ENCODE measurements at regions not wholly inside any gene's neighbourhood (a gene's known extent, or its start where the extent isn't known, plus 50 kb on each side); places are given as distances from the start of the nearest gene placed in this dataset.
A peak's percentile ranks its signal among the peaks of the same experiment; 100 is the strongest.

DNA sequence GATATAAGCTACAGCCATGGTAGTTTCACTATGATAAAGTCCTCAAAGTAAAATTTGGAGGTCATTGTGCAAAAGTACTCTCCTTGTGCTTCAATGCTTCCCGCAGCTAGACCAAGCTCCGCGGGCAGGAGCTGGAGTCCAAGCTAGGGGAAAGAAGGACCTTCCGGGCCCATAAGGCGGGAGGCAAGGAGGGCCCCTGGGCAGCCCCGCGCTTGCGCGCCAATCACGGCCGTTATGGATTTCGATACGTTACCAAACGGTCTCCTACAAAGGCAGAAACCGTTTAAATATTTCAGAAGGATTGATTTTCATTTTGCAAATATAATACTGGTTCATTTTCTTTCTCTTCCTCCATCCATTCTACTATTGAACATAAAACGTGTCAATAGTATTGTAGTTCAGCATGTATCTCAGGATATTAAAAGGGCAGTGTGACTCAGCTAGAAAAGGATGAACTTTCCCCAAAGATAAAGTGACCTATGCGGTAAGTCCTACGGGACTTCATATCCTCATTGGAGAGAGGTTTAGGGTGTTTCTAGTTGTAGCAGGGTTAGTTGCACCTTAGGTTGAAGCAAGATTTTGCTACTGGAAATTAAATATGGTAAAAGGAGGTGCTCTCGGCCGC is 128.0 kb downstream of the KIF20B start:
- H3K27ac Mint-ChIP-seq: no peak overlapping the region

DNA sequence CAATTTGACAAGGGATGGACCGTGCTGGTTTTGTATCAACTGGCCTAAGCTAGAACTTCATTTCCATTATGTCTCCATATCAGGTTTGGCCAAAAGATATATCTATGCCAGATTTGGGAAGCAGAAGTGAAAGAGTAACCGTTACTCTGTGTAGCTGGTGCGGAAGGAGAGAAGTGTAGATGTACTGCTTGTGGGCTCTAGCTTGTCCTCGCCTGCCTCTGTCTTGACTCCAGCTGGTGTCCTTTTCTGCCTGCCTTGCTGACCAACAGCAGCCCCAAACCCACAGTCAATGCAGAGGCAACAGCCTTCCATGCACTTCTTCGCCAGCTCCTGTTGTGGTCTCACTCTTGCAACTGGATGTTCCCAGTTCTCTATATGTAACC is 128.5 kb downstream of the KIF20B start:
- Mint-ChIP-seq H3K4me3 (no peak overlapping the region), H3K4me1 (ENCODE audit: low read depth) (no peaks in the 10 kb centered on the region), H3K36me3 (ENCODE audit: low read depth) (no peaks in the 10 kb centered on the region), H3K27ac (no peak overlapping the region), H3K9me3 (no peaks in the 10 kb centered on the region), H3K27me3 (peaks cover 4% of the 10 kb centered on the region)
- no peak for DNase-seq

More for the DNA sequence above, 128.0 kb downstream of the KIF20B start:
- H3K36me3 Mint-ChIP-seq (ENCODE audit: low read depth): no peaks in the 10 kb centered on the region
- no peaks in the 10 kb centered on the region for H3K4me1 Mint-ChIP-seq (ENCODE audit: low read depth)
- no peaks in the 10 kb centered on the region for H3K9me3 Mint-ChIP-seq
- no peak overlapping the region for H3K4me3 Mint-ChIP-seq
- H3K27me3 Mint-ChIP-seq: peaks cover 4% of the 10 kb centered on the region
- DNase-seq: no peak

DNA sequence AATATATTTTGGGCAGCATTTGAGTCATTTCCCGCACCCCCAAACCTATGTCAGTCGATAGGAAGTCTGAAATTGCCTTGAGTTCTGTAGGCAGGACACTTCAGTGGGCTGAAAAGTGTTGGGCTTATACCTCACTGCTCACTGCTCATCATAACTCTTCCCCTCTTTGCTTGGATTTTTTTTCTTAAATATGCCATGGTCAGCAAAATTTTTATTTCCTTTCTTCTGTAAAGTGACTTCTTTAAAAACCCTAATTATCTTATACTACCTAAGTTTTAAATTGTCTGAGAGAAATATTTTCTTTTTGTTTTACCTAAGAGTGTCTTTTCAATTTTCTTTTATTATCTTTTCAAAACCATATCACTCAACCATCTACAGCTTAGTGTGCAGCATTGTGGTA is 129.2 kb downstream of the KIF20B start:
- Mint-ChIP-seq H3K9me3 (no peaks in the 10 kb centered on the region), H3K4me1 (ENCODE audit: low read depth) (no peaks in the 10 kb centered on the region), H3K4me3 (no peak overlapping the region), H3K36me3 (ENCODE audit: low read depth) (no peaks in the 10 kb centered on the region), H3K27me3 (peaks cover 6% of the 10 kb centered on the region), H3K27ac (no peak overlapping the region)
- DNase-seq: no peak

DNA sequence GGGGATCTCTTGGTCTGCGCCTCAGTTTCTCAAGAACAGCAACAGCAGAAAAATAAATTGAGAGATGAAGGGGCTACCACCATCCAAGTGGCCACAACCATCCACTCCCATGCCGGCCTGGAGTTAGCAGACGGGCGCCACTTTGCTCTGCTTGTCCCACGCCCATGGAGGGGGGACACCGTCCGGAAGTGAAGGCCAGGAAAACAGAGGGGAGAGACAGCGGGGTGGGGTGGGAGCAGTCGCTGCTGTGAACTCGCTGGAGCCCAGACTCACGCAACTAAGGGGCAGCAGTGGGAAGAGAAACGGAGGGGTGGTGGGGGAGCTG is 135.4 kb downstream of the KIF20B start:
- DNase-seq: peak; percentile 33
- H3K9me3 Mint-ChIP-seq: no peaks in the 10 kb centered on the region
- peak overlapping the region; percentile 76 for H3K4me3 Mint-ChIP-seq

DNA sequence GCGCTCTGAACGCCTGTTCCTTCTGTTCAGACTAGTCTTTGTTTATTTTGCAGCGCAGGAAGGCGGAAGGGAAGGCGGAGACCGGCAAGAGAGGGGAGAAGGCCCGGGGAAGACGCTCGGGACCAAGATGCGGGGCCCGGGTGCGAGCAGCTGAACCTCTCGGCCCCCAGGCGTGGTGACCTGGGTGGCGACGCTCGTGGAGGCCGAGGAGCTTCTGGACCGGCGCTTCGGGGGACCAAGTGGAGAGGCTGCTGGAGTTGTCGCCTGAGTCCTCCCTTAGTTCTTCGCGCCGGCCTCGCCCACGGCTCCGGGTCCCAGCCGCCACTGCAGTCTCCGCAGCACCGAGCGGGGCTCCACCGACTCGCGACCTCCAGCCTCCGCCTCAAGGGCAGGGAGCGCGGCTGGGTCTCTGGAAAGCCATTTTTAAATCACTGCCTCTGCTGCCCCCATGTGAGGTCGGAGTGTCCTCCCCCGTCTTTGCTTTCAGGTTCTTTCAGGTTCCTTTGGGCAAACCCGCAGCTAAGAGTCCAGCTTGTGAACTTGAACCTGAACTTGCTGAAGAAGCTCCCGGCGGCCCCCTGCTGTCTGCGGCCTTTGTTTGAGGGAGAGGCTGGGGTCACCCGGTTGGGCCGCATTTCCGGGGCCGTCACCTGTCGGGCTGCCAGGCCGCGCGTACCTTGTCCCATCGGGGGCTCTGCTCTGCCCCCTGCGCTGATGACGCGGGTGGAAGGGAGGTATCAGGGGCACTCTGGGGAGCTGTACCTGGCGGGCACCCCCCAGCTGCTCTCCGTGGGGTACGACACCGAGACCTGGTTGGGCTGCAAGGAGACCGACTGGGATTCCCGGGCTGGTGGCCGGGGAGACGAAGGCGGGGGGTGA is 136.0 kb downstream of the KIF20B start:
- H3K9me3 Mint-ChIP-seq: no peaks in the 10 kb centered on the region
- no peaks in the 10 kb centered on the region for H3K36me3 Mint-ChIP-seq (ENCODE audit: low read depth)
- peak overlapping the region; percentile 76 for H3K4me3 Mint-ChIP-seq
- DNase-seq: peak; percentile 58
- peaks cover 31% of the 10 kb centered on the region for H3K27me3 Mint-ChIP-seq
- H3K4me1 Mint-ChIP-seq (ENCODE audit: low read depth): peaks cover 19% of the 10 kb centered on the region
- H3K27ac Mint-ChIP-seq: peak overlapping the region; percentile 57

More for the DNA sequence above, 135.4 kb downstream of the KIF20B start:
- H3K36me3 Mint-ChIP-seq (ENCODE audit: low read depth): no peaks in the 10 kb centered on the region
- peak overlapping the region; percentile 41 for H3K27ac Mint-ChIP-seq
- H3K4me1 Mint-ChIP-seq (ENCODE audit: low read depth): peaks cover 19% of the 10 kb centered on the region
- H3K27me3 Mint-ChIP-seq: peaks cover 29% of the 10 kb centered on the region

DNA sequence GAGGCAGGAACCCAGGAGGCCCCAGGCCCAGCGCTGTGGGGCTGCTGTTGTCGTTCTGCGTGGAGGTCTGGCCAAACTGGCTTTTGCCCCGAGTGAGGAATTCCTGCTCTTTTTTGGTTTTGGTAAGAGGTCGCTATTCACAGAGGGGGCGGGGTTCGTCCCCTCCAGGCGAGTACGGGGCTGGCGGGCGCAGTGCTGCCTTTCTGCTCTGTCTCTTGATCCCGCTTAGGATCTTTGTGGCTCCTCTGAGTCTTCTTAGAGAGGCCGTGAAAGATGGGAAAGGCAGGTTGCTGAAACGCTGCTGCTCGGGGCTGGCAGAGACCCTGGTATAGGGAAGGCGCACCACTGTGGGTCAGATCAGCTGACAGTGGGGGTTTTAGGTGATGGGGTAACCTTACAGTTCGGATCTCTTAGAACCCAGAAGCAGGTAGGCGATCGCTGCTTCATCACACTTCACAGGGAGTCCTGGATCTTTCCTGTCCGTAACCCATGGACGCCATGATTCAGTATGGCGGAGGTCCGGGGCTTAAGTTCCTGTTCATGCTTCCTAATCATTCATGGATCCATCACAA is 136.7 kb downstream of the KIF20B start:
- no peaks in the 10 kb centered on the region for H3K36me3 Mint-ChIP-seq (ENCODE audit: low read depth)
- H3K4me3 Mint-ChIP-seq: peak overlapping the region; percentile 76
- peaks cover 19% of the 10 kb centered on the region for H3K4me1 Mint-ChIP-seq (ENCODE audit: low read depth)
- peaks cover 35% of the 10 kb centered on the region for H3K27me3 Mint-ChIP-seq
- DNase-seq: no peak
- H3K27ac Mint-ChIP-seq: no peak overlapping the region
- H3K9me3 Mint-ChIP-seq: no peaks in the 10 kb centered on the region

DNA sequence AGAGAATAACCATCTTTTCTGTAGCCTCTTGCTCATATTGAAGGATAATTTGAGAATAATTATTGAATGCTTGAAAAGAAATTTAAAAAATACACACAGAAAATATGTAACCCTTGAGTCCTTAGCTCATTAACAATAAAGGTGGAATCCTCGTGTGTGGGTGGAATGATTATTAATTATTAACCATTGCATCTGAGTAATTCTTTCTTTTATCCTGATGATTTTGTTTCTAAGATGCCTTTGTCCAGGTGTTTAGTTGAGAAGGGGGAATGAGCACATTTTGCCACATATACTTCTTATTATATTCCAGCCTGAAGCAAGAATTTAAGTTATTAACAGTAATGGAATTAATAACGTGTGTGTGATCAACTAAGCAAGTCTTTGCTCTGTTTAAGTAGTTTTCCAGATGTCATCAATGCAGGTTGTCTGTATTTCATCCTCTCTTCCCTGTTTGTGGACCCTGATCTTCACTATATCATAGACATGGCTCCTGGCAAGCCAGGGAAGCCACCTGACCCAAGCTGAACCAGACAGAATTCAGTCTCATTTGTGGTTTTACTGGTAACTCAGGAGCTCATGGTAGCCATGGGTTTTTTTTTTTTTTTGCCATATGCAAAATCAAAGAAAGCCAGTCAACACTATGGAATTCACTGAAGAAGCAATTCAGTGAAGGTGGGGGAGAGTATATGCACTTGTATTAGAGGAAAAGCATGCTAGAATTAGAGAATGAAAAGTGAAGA is 144.3 kb downstream of the KIF20B start:
- no peak for DNase-seq
- H3K4me1 Mint-ChIP-seq (ENCODE audit: low read depth): no peaks in the 10 kb centered on the region

DNA sequence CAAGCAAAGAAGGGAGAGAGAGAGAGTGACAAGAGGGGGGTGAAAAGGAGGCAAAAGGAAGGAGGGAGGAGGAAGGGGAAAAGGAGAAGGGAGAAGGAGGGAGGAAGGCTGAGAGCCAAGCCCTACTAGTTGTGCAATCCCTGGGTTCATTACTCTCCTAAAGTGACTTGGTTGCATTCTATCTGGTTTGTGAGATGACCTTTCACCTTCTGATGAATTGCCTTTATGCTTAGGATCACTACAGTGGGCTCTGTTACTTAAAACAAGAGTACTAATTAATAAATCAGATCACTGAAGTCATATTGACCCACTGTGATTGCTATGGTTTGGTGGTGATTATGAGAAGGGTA is 144.9 kb downstream of the KIF20B start:
- peaks cover 19% of the 10 kb centered on the region for H3K27me3 Mint-ChIP-seq
- no peak overlapping the region for H3K4me3 Mint-ChIP-seq
- H3K36me3 Mint-ChIP-seq (ENCODE audit: low read depth): no peaks in the 10 kb centered on the region
- H3K4me1 Mint-ChIP-seq (ENCODE audit: low read depth): no peaks in the 10 kb centered on the region
- DNase-seq: no peak
- H3K9me3 Mint-ChIP-seq: no peaks in the 10 kb centered on the region
- H3K27ac Mint-ChIP-seq: no peak overlapping the region

More for the DNA sequence above, 144.3 kb downstream of the KIF20B start:
- no peaks in the 10 kb centered on the region for H3K36me3 Mint-ChIP-seq (ENCODE audit: low read depth)
- H3K9me3 Mint-ChIP-seq: no peaks in the 10 kb centered on the region
- no peak overlapping the region for H3K27ac Mint-ChIP-seq
- H3K27me3 Mint-ChIP-seq: peaks cover 19% of the 10 kb centered on the region
- no peak overlapping the region for H3K4me3 Mint-ChIP-seq

DNA sequence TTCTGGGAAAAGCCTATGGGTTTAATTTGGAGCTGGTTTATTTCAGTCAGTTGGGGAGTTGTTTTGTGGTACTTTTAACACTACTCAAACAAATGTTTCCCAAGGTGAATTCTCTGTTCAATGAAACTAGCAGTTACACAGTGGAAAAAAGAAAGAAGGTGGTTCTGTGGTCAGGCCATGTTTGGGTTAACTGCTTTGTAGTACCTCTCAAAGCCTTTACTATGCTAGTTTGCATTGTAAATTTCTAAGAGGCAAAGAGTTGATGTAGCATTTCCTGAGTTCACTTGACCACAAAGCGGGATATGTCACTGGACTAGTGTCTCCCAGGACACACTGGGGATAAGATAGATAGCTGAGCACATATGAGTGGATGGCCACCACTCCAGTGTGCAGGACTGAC is 145.4 kb downstream of the KIF20B start:
- peaks cover 19% of the 10 kb centered on the region for H3K27me3 Mint-ChIP-seq
- DNase-seq: no peak
- H3K9me3 Mint-ChIP-seq: no peaks in the 10 kb centered on the region
- H3K4me1 Mint-ChIP-seq (ENCODE audit: low read depth): no peaks in the 10 kb centered on the region
- no peaks in the 10 kb centered on the region for H3K36me3 Mint-ChIP-seq (ENCODE audit: low read depth)
- H3K27ac Mint-ChIP-seq: no peak overlapping the region
- no peak overlapping the region for H3K4me3 Mint-ChIP-seq

DNA sequence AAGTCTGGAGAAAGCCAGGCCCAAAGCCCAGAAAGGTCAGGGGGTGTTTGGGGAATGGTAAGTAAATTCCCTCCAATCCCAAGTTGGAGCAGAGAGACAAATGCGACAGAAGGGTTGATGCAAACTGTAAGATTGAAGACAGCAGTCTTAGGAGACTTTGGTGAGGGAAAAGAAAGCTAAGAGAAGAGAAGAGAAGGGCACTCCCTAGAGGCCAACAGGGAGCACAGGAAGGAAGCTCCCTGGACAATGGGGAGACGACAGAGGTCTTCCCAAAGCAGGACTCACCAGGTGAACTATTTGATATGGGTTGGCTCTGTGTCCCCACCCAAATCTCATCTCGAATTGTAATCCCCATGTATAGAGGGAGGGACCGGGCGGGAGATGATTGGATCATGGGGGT is 151.5 kb downstream of the KIF20B start:
- Mint-ChIP-seq H3K4me3 (no peak overlapping the region), H3K27ac (no peak overlapping the region), H3K9me3 (no peaks in the 10 kb centered on the region), H3K27me3 (peaks cover 4% of the 10 kb centered on the region), H3K4me1 (ENCODE audit: low read depth) (no peaks in the 10 kb centered on the region), H3K36me3 (ENCODE audit: low read depth) (no peaks in the 10 kb centered on the region)
- DNase-seq: no peak

DNA sequence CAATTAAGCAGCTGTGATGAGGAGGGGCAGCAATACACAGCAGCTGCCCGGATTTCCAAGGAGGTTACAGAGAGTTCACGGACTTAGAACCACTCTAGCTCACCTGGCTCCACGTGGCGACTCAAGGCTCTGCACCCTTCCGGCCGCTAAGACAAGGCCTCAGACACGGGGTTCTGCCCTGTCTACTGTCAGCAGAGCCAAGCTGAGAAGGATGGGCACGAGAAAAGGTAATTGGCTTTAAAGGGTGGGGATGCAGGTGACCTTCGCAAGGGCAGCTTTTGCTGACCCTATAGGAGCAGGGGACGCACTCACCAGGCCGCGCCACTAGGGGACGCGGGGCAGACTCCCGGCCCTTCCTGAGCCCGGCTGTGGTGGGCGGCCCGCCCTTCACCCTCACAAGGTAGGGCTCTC is 152.4 kb downstream of the KIF20B start:
- no peaks in the 10 kb centered on the region for H3K4me1 Mint-ChIP-seq (ENCODE audit: low read depth)
- DNase-seq: no peak
- H3K27ac Mint-ChIP-seq: no peak overlapping the region
- H3K9me3 Mint-ChIP-seq: no peaks in the 10 kb centered on the region
- H3K4me3 Mint-ChIP-seq: no peak overlapping the region
- H3K36me3 Mint-ChIP-seq (ENCODE audit: low read depth): no peaks in the 10 kb centered on the region
- H3K27me3 Mint-ChIP-seq: peaks cover 4% of the 10 kb centered on the region

DNA sequence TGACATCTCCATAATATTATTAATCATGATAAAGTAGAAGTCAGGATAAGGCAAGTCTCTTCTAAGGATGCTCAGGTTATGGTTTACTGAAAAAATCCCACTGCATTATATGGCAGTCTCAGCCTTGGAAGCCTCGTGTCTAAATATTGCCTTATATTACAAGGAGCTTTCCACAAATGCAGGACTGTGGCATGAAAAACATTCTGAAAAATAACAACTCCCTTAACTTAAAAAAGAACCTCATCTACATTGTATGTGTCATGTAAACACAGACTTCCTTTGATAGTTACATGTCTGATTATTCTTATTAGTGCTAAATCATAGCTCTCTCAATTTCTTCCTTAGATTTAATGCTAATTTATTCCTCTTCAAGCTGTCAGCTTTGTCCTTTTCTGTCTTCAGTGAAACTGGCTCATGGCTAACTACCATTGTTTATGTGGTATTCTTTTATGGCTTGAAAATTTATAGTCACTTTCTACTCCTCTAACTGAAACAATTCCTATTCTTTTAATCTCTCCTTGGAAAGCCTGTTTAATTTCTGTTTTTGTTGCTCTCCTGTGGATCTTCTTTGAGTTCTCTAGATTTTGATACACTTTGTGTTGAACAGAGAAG is 156.1 kb downstream of the KIF20B start:
- Mint-ChIP-seq H3K27me3 (no peaks in the 10 kb centered on the region), H3K4me1 (ENCODE audit: low read depth) (peaks cover 25% of the 10 kb centered on the region), H3K4me3 (no peak overlapping the region), H3K36me3 (ENCODE audit: low read depth) (no peaks in the 10 kb centered on the region), H3K27ac (no peak overlapping the region), H3K9me3 (no peaks in the 10 kb centered on the region)
- DNase-seq: no peak

DNA sequence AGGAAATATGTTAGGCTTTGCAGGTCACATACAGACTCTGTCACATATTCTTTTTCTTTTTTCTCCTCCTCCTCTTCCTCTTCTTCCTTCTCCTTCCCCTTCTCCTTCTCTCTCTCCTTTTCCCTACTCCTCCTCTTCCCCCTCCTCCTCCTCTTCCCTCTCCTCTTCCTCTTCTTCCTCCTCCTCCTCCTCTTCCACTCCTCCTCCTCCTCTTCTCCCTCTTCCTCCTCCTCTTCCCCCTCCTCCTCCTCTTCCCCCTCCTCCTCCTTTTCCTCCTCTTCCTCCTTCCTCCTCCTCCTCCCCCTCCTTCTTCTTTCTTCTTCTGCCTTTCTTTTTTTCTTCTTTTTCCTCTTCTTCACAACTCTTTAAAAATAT is 159.8 kb downstream of the KIF20B start:
- H3K4me1 Mint-ChIP-seq (ENCODE audit: low read depth): peaks cover 31% of the 10 kb centered on the region
- no peak for DNase-seq
- H3K9me3 Mint-ChIP-seq: no peaks in the 10 kb centered on the region
- no peaks in the 10 kb centered on the region for H3K36me3 Mint-ChIP-seq (ENCODE audit: low read depth)
- H3K27me3 Mint-ChIP-seq: no peaks in the 10 kb centered on the region
- H3K27ac Mint-ChIP-seq: peak overlapping the region; percentile 87
- H3K4me3 Mint-ChIP-seq: no peak overlapping the region

DNA sequence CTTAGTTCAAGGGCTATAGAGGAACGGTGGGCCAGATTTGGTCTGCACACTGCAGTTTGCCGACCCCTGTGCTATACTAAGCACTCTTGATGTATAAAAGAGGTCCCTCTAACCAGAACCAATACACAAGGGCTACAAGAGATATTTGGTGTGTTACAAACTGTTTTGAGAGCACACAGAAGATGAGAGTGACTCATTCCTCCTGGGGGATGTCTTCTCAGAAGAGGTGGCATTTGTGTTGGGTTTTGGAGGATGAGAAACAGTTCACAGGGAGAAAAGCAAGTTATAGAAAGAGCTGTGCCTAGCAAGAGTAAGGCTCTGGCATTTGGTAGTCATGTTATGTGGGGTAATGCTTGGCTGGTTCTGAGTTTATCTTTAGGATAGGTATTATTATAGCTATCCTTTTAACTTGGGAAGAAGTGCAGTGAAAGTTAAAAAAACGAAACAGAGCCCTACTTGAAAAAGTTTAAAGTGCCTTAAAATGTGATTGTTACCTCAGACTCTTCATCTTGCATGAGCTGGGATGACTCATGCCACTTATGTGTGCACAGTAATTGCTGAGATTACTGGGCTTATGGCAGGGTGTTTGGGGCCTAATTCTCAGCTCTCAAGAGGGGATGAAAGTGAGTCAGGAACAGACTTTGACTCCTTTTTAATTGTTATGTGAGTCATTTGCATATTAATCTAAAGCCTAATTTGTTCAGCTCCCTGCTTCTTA is 160.4 kb downstream of the KIF20B start:
- H3K27me3 Mint-ChIP-seq: no peaks in the 10 kb centered on the region
- H3K36me3 Mint-ChIP-seq (ENCODE audit: low read depth): no peaks in the 10 kb centered on the region
- H3K27ac Mint-ChIP-seq: peak overlapping the region; percentile 87
- H3K4me1 Mint-ChIP-seq (ENCODE audit: low read depth): peaks cover 31% of the 10 kb centered on the region
- H3K9me3 Mint-ChIP-seq: no peaks in the 10 kb centered on the region
- H3K4me3 Mint-ChIP-seq: peak overlapping the region; percentile 0
- no peak for DNase-seq

Measured in activated T-cell treated with anti-CD3 and anti-CD28 coated beads, Interleukin-2, amount 50 U/mL, for 24 hours (primary cell).